OCI-LY3 (cell line): ENCODE measurements at regions not wholly inside any gene's neighbourhood (a gene's known extent, or its start where the extent isn't known, plus 50 kb on each side); places are given as distances from the start of the nearest gene placed in this dataset.

Experiments
- CTCF ChIP-seq: fragments of 200-600, 300-600 bp; sonication (generic); IDR thresholded peaks from 2 replicates; pipeline ENCODE4 v1.5.1; 2014; ENCODE audit warnings: antibody characterized with exemption, low read length, low read depth
- EZH2phosphoT487 ChIP-seq: fragments of 200-600 bp; shearing (Covaris generic); IDR thresholded peaks from 2 replicates; pipeline ENCODE4 v1.6.1; 2018; ENCODE audit warnings: antibody characterized with exemption, mixed run types, low read depth

- TF ChIP-seq CTCF (no peak), EZH2phosphoT487 (no peak)
These were observed 622.2 kb downstream of the CDH9 start for GRCh38 chr5:26415987-26416779.
